ENCODE measurements at regions not wholly inside any gene's neighbourhood (a gene's known extent, or its start where the extent isn't known, plus 50 kb on each side); places are given as distances from the start of the nearest gene placed in this dataset.

DNA sequence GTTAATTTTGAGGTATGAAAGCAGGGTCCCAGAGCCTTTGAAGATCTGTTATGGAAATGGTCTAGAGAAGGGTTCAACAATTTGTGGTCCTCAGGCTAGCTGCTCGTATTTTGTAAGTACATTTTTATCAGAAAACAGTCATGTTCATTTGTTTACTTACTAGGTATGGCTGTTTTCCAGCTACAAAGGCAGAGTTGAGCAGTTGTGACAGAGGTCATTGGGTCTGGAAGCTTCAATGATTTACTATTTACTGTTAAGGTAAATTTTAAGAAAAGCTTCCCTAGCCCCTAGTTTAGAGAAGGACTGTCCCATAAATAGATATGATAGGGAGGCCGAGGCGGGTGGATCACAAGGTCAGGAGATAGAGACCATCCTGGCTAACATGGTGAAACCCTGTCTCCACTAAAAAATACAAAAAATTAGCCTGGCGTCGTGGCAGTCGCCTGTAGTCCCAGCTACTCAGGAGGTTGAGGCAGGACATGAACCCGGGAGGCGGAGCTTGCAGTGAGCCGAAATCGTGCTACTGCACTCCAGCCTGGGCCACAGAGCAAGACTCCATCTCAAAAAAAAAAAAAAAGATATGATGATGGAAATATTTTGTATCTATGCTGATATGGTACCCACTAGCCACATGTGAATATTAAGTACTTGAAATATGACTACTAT, 538.4 kb upstream of the CITED2 start:
- Histone ChIP-seq H3K27ac (ENCODE audit: poor library complexity, severe bottlenecking) (no peak overlapping the region), H3K9me3 (ENCODE audit: severe bottlenecking) (peaks cover 2% of the 10 kb centered on the region), H3K4me1 (ENCODE audit: insufficient read depth, poor library complexity, severe bottlenecking) (peaks cover 8% of the 10 kb centered on the region), H3K27me3 (ENCODE audit: insufficient read depth, poor library complexity, severe bottlenecking) (no peaks in the 10 kb centered on the region), H3K36me3 (ENCODE audit: low read depth) (no peaks in the 10 kb centered on the region), H3K4me3 (ENCODE audit: severe bottlenecking) (no peak overlapping the region)
- TF ChIP-seq, protein P1, sequence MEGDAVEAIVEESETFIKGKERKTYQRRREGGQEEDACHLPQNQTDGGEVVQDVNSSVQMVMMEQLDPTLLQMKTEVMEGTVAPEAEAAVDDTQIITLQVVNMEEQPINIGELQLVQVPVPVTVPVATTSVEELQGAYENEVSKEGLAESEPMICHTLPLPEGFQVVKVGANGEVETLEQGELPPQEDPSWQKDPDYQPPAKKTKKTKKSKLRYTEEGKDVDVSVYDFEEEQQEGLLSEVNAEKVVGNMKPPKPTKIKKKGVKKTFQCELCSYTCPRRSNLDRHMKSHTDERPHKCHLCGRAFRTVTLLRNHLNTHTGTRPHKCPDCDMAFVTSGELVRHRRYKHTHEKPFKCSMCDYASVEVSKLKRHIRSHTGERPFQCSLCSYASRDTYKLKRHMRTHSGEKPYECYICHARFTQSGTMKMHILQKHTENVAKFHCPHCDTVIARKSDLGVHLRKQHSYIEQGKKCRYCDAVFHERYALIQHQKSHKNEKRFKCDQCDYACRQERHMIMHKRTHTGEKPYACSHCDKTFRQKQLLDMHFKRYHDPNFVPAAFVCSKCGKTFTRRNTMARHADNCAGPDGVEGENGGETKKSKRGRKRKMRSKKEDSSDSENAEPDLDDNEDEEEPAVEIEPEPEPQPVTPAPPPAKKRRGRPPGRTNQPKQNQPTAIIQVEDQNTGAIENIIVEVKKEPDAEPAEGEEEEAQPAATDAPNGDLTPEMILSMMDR (IDR thresholded peaks at IDR 0.05; ENCODE audit: poor library complexity, severe bottlenecking) = no peak
- ATAC-seq (ENCODE audit: low read depth) = no peak
- DNase-seq (ENCODE audit: low spot score) = no peak

DNA sequence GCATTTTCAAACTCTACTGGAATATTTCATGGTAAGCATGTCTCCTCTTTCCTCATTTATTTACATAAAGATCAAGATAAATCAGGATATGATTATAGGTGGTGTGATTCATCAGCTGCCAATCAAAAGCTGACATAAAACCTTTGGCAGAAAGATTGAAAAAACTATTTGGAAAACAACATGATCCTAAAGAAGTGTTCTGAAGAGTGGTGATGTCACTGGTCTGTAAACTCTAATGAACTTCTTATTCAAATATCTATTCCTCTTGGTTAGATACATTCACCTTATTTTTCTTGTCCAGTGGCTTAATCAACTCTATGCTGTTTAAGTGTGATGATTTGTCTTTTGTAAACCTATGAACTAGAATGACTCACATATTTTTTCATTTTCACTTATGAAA, 535.5 kb upstream of the CITED2 start:
- H3K27ac ChIP-seq (ENCODE audit: poor library complexity, severe bottlenecking) = no peak overlapping the region
- DNase-seq (ENCODE audit: low spot score) (no peak), ATAC-seq (ENCODE audit: low read depth) (no peak)
- TF ChIP-seq, protein P1 (IDR thresholded peaks at IDR 0.05; ENCODE audit: poor library complexity, severe bottlenecking) = no peak
- H3K9me3 ChIP-seq (ENCODE audit: severe bottlenecking) = peaks cover 2% of the 10 kb centered on the region
- H3K27me3 ChIP-seq (ENCODE audit: insufficient read depth, poor library complexity, severe bottlenecking) = no peaks in the 10 kb centered on the region
- no peaks in the 10 kb centered on the region for H3K36me3 ChIP-seq (ENCODE audit: low read depth)
- peaks cover 8% of the 10 kb centered on the region for H3K4me1 ChIP-seq (ENCODE audit: insufficient read depth, poor library complexity, severe bottlenecking)
- no peak overlapping the region for H3K4me3 ChIP-seq (ENCODE audit: severe bottlenecking)

DNA sequence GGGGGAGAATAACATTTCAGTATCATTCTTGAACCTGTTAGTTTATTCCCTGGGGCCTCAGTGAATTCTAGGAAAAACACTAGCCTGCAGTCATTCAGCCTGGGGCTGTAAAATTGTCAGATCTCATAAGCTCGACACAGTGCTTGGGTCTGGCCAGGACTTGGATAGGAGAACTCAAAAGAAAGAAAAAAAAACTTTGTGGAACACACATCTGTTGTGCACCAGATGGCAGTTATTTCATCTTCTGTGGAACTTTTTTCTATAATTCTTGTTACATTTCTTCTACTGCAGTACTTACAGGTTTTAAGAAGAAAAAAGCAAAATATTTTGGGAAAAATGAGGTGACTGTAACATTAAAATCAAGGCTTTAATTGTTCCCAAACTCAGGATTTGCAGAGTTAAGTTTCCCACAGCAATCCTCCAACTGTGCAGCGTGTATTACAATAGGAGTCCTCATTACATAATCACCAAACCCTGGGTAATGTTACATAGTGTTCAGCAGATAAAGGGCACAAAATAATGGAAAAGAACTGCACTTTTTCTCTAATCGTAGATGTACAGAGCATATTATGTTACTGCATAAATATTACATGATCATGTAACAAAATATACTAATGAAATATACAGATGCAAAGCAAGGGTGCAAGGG, 531.1 kb upstream of the CITED2 start:
- Histone ChIP-seq H3K27me3 (ENCODE audit: insufficient read depth, poor library complexity, severe bottlenecking) (no peaks in the 10 kb centered on the region), H3K4me3 (ENCODE audit: severe bottlenecking) (no peak overlapping the region), H3K9me3 (ENCODE audit: severe bottlenecking) (peaks cover 2% of the 10 kb centered on the region), H3K4me1 (ENCODE audit: insufficient read depth, poor library complexity, severe bottlenecking) (peaks cover 8% of the 10 kb centered on the region), H3K27ac (ENCODE audit: poor library complexity, severe bottlenecking) (no peak overlapping the region), H3K36me3 (ENCODE audit: low read depth) (no peaks in the 10 kb centered on the region)
- ATAC-seq (ENCODE audit: low read depth) (no peak), DNase-seq (ENCODE audit: low spot score) (no peak)
- TF ChIP-seq, protein P1 (IDR thresholded peaks at IDR 0.05; ENCODE audit: poor library complexity, severe bottlenecking) = no peak

DNA sequence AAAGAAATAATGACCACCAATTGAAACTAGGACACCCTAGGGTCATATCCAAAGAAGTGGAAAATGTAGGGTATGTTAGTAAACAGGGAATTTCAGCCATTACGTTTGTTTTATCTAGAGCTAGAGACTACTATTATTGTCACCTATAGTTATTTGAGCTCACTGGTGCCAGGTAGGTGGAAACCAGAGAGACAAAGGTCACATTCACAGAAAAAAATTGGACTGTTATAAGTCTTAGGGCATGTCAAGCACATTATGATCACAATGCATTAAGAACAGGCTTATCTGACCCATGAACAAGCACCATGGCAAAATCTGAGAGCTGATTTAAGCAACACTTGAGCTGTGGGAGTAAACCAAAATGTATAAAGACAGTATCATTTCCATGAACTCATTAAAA, 530.1 kb upstream of the CITED2 start:
- DNase-seq (ENCODE audit: low spot score) (no peak), ATAC-seq (ENCODE audit: low read depth) (no peak)
- Histone ChIP-seq H3K4me3 (ENCODE audit: severe bottlenecking) (no peak overlapping the region), H3K27me3 (ENCODE audit: insufficient read depth, poor library complexity, severe bottlenecking) (no peaks in the 10 kb centered on the region), H3K9me3 (ENCODE audit: severe bottlenecking) (peaks cover 2% of the 10 kb centered on the region), H3K36me3 (ENCODE audit: low read depth) (no peaks in the 10 kb centered on the region), H3K27ac (ENCODE audit: poor library complexity, severe bottlenecking) (no peak overlapping the region), H3K4me1 (ENCODE audit: insufficient read depth, poor library complexity, severe bottlenecking) (peaks cover under 1% of the 10 kb centered on the region)
- TF ChIP-seq, protein P1 (IDR thresholded peaks at IDR 0.05; ENCODE audit: poor library complexity, severe bottlenecking) = no peak

DNA sequence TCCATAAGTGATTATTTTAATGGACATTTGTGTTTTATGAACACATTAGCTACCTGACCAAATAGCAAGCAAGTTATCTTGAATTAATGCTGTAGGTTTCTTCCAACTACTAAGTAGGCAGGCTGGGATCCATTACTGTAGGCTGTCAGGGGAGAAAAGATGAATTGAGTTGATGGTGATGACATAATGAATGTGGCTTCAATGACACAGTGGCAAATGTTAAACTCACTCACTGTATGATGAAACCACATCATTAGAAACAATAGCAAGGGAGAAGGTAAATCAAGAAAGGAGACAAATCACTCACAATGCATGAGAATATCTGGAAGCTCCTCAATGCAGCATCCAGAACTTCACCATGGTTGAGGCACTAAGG, 529.7 kb upstream of the CITED2 start:
- DNase-seq (ENCODE audit: low spot score) (no peak), ATAC-seq (ENCODE audit: low read depth) (no peak)
- H3K9me3 ChIP-seq (ENCODE audit: severe bottlenecking) = no peaks in the 10 kb centered on the region
- no peaks in the 10 kb centered on the region for H3K4me1 ChIP-seq (ENCODE audit: insufficient read depth, poor library complexity, severe bottlenecking)
- no peaks in the 10 kb centered on the region for H3K27me3 ChIP-seq (ENCODE audit: insufficient read depth, poor library complexity, severe bottlenecking)
- TF ChIP-seq, protein P1 (IDR thresholded peaks at IDR 0.05; ENCODE audit: poor library complexity, severe bottlenecking) = no peak
- H3K27ac ChIP-seq (ENCODE audit: poor library complexity, severe bottlenecking) = no peak overlapping the region
- no peaks in the 10 kb centered on the region for H3K36me3 ChIP-seq (ENCODE audit: low read depth)
- H3K4me3 ChIP-seq (ENCODE audit: severe bottlenecking) = no peak overlapping the region

Data from RWPE2 (cell line).